GM12872 (cell line): ENCODE measurements at regions not wholly inside any gene's neighbourhood (a gene's known extent, or its start where the extent isn't known, plus 50 kb on each side); places are given as distances from the start of the nearest gene placed in this dataset.

ENCODE experiments used
- CTCF ChIP-seq: IDR thresholded peaks from 3 replicates; pipeline ENCODE4 v1.5.1; 2011; ENCODE audit warnings: low read depth, mild to moderate bottlenecking, low read length, moderate library complexity; ENCODE audit not compliant: insufficient read depth

GRCh38 chr7:19295376-19295775 is 150.2 kb upstream of the FERD3L start:
- TF ChIP-seq CTCF, result no peak

- no peak for TF ChIP-seq CTCF
These were observed 149.4 kb upstream of the FERD3L start for GRCh38 chr7:19294619-19295018.

- no peak for TF ChIP-seq CTCF
These were observed 148.2 kb upstream of the FERD3L start for GRCh38 chr7:19293431-19293830.

- no peak for TF ChIP-seq CTCF
These were observed 145.7 kb upstream of the FERD3L start for GRCh38 chr7:19290968-19291367.

GRCh38 chr7:19290066-19290465 is 144.8 kb upstream of the FERD3L start:
- no peak for TF ChIP-seq CTCF

- no peak for TF ChIP-seq CTCF
These were observed 139.5 kb upstream of the FERD3L start for GRCh38 chr7:19284596-19285300.

GRCh38 chr7:19284136-19284535 is 138.9 kb upstream of the FERD3L start:
- no peak for TF ChIP-seq CTCF
